ENCODE measurements at regions not wholly inside any gene's neighbourhood (a gene's known extent, or its start where the extent isn't known, plus 50 kb on each side); places are given as distances from the start of the nearest gene placed in this dataset.
"Not testable (repeated sequence)": the region's sequence is repeated elsewhere in the genome, so short reads cannot be mapped to it uniquely, and the experiment has no call there.

GRCh38 chr5:74501674-74502478 lies 138.7 kb downstream of the ENC1 start:
- DNase-seq (ENCODE audit: insufficient read length, low spot score): no peak
- FAIRE-seq: peak; percentile 57

- DNase-seq (ENCODE audit: insufficient read length, low spot score) (no peak), FAIRE-seq (no peak)
These were observed 140.2 kb downstream of the ENC1 start for GRCh38 chr5:74500110-74500917.

GRCh38 chr5:74499256-74500050 lies 141.1 kb downstream of the ENC1 start:
- no peak for DNase-seq (ENCODE audit: insufficient read length, low spot score)
- no peak for FAIRE-seq

GRCh38 chr5:74497706-74498105 lies 142.8 kb downstream of the ENC1 start:
- FAIRE-seq (no peak), DNase-seq (ENCODE audit: insufficient read length, low spot score) (no peak)

- no peak for FAIRE-seq
- no peak for DNase-seq (ENCODE audit: insufficient read length, low spot score)
These were observed 147.1 kb downstream of the ENC1 start for GRCh38 chr5:74493411-74493810.

GRCh38 chr5:74492230-74492629 lies 148.3 kb downstream of the ENC1 start:
- FAIRE-seq: peak; percentile 18
- no peak for DNase-seq (ENCODE audit: insufficient read length, low spot score)

GRCh38 chr5:74491586-74491985 lies 148.9 kb downstream of the ENC1 start:
- DNase-seq (ENCODE audit: insufficient read length, low spot score) (no peak), FAIRE-seq (peak; percentile 93)

GRCh38 chr5:74490814-74491213 lies 149.7 kb downstream of the ENC1 start:
- FAIRE-seq: no peak
- DNase-seq (ENCODE audit: insufficient read length, low spot score): peak; percentile 36

- FAIRE-seq: no peak
These were observed 157.5 kb downstream of the ENC1 start for GRCh38 chr5:74482990-74483389.

GRCh38 chr5:74482523-74482922 lies 158.0 kb downstream of the ENC1 start:
- FAIRE-seq (no peak), DNase-seq (ENCODE audit: insufficient read length, low spot score) (no peak)

More at GRCh38 chr5:74482990-74483389, 157.5 kb downstream of the ENC1 start:
- no peak for DNase-seq (ENCODE audit: insufficient read length, low spot score)

- peak; percentile 23 for FAIRE-seq
These were observed 159.2 kb downstream of the ENC1 start for GRCh38 chr5:74481357-74481756.

GRCh38 chr5:74480201-74480600 lies 160.3 kb downstream of the ENC1 start:
- DNase-seq (ENCODE audit: insufficient read length, low spot score): no peak
- no peak for FAIRE-seq

More at GRCh38 chr5:74481357-74481756, 159.2 kb downstream of the ENC1 start:
- DNase-seq (ENCODE audit: insufficient read length, low spot score): not testable (repeated sequence)

- FAIRE-seq: no peak
- no peak for DNase-seq (ENCODE audit: insufficient read length, low spot score)
These were observed 162.2 kb downstream of the ENC1 start for GRCh38 chr5:74478328-74478727.

- no peak for FAIRE-seq
- no peak for DNase-seq (ENCODE audit: insufficient read length, low spot score)
These were observed 162.8 kb downstream of the ENC1 start for GRCh38 chr5:74477761-74478160.

GRCh38 chr5:74476819-74477453 lies 163.6 kb downstream of the ENC1 start:
- DNase-seq (ENCODE audit: insufficient read length, low spot score): no peak

GRCh38 chr5:74476046-74476818 lies 164.3 kb downstream of the ENC1 start:
- DNase-seq (ENCODE audit: insufficient read length, low spot score): no peak
- no peak for FAIRE-seq

More at GRCh38 chr5:74476819-74477453, 163.6 kb downstream of the ENC1 start:
- no peak for FAIRE-seq

GRCh38 chr5:74471875-74472274 lies 168.7 kb downstream of the ENC1 start:
- DNase-seq (ENCODE audit: insufficient read length, low spot score) (no peak), FAIRE-seq (no peak)

- no peak for DNase-seq (ENCODE audit: insufficient read length, low spot score)
- no peak for FAIRE-seq
These were observed 171.1 kb downstream of the ENC1 start for GRCh38 chr5:74469234-74469994.

GRCh38 chr5:74468421-74468820 lies 172.1 kb downstream of the ENC1 start:
- no peak for FAIRE-seq
- no peak for DNase-seq (ENCODE audit: insufficient read length, low spot score)

All from GM19239 (cell line).